A673 (cell line): ENCODE measurements at regions not wholly inside any gene's neighbourhood (a gene's known extent, or its start where the extent isn't known, plus 50 kb on each side); places are given as distances from the start of the nearest gene placed in this dataset.
"Not testable (repeated sequence)": the region's sequence is repeated elsewhere in the genome, so short reads cannot be mapped to it uniquely, and the experiment has no call there.

Experiments
- BruUV-seq: library from RNA; stranded (reverse); fragments of 400-500 nt; replicated peaks from 2 replicates; lab custom pipeline; 2021; lab: Mats Ljungman, UMichigan
- CTCF ChIA-PET: fragments of 300-600 bp; sonication (Branson Sonifier 250); formaldehyde crosslinking; loops from one replicate; lab custom pipeline; 2022; ENCODE audit warnings: antibody characterized with exemption; lab: Charles Lee
- POLR2A ChIA-PET: fragments of 300-600 bp; sonication (Branson Sonifier 250); formaldehyde crosslinking; loops from one replicate; lab custom pipeline; 2022; ENCODE audit warnings: antibody characterized with exemption; ENCODE audit not compliant: low non-redundant PET; lab: Charles Lee
- DNase-seq: peaks from one replicate; pipeline ENCODE4 v3.0.0-alpha.2; 2015; ENCODE audit warnings: low spot score
- H3K27ac ChIP-seq: fragments of 200-600 bp; sonication (generic); 2 replicates; pipeline ENCODE4 v1.5.1; 2016; ENCODE audit warnings: mixed run types, low read depth, mild to moderate bottlenecking, mixed read lengths, antibody characterized with exemption, low read length; ENCODE audit not compliant: poor library complexity, severe bottlenecking
- H3K27me3 ChIP-seq: fragments of 200-600 bp; sonication (generic); replicated peaks from 2 replicates; pipeline ENCODE4 v1.6.1; 2017; ENCODE audit warnings: mixed run types, low read depth, mild to moderate bottlenecking, mixed read lengths, antibody characterized with exemption, low read length; ENCODE audit not compliant: insufficient read depth, poor library complexity
- H3K36me3 ChIP-seq: fragments of 200-600 bp; sonication (generic); 2 replicates; pipeline ENCODE4 v1.6.1; 2016; ENCODE audit warnings: mixed run types, mild to moderate bottlenecking, mixed read lengths, antibody characterized with exemption, low read length; ENCODE audit not compliant: insufficient read depth, poor library complexity, severe bottlenecking
- H3K4me1 ChIP-seq: fragments of 200-600 bp; sonication (generic); 2 replicates; pipeline ENCODE4 v1.6.1; 2017; ENCODE audit warnings: mixed run types, mild to moderate bottlenecking, mixed read lengths, antibody characterized with exemption, low read length; ENCODE audit not compliant: insufficient read depth, poor library complexity, severe bottlenecking
- H3K4me3 ChIP-seq: fragments of 200-600 bp; sonication (generic); 2 replicates; pipeline ENCODE4 v1.5.1; 2016; ENCODE audit warnings: low read depth, mixed run types, mild to moderate bottlenecking, mixed read lengths, low read length; ENCODE audit not compliant: poor library complexity, severe bottlenecking
- H3K9me3 ChIP-seq: fragments of 200-600 bp; sonication (generic); 2 replicates; pipeline ENCODE4 v1.6.1; 2016; ENCODE audit warnings: mixed run types, low read depth, mild to moderate bottlenecking, mixed read lengths, antibody characterized with exemption, low read length; ENCODE audit not compliant: poor library complexity, severe bottlenecking
- EZH2 ChIP-seq: fragments of 200-600 bp; sonication (generic); IDR thresholded peaks from 2 replicates; pipeline ENCODE4 v1.6.1; 2017; ENCODE audit warnings: borderline replicate concordance, low read depth, mild to moderate bottlenecking, mixed read lengths, antibody characterized with exemption, low read length; ENCODE audit not compliant: poor library complexity, severe bottlenecking
- intact Hi-C: fragments of 100-400 bp; cut with micrococcal nuclease; formaldehyde crosslinking; loops from one replicate; pipeline ENCODE4 v1.10.0; 2022; ENCODE audit not compliant: unreplicated experiment
- TF ChIP-seq, protein P1 (sequence below): fragments of 300-800, 200-600 bp; sonication (generic); conservative IDR thresholded peaks from 2 replicates; pipeline ENCODE4 v1.5.1; 2017; ENCODE audit warnings: low read depth, mild to moderate bottlenecking, antibody characterized with exemption, low read length, moderate library complexity, mixed read lengths

DNA sequence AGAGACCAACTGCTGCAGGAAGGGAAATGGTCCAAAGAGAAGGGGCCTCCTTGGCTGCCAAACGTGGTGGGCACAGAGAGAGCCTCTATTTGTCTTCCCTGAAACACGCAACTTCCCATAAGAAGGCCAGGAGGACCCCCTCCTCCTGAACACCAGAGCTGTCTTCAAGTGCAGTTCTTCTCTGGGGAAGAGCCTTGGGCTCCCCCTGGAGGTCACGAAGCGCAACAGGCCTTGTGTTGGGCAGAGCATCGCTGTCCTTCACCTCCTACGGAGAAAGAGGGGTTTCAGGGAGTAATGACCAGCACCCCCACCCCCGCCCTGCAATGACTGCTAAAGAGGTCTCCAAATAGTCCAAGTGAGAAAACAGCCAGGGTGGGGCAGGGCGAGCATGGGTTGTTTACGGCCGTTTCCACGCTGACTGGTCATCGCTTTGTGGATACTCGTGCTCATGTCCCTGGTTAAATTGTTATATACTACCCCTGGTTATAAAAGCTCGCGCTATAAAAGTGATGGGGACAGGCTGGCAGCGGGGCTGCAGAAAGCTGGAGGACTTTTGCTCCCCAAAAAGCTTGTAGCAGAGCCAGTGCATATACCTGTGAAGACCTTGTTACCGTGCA is 397.5 kb upstream of the ATP10A start:
- ChIA-PET POLR2A (no interaction called here), CTCF (no interaction called here)
- H3K27ac ChIP-seq: no peak overlapping the region
- H3K4me1 ChIP-seq: no peaks in the 10 kb centered on the region
- intact Hi-C loops: no loop called here
- H3K4me3 ChIP-seq: no peak overlapping the region
- TF ChIP-seq, protein P1, sequence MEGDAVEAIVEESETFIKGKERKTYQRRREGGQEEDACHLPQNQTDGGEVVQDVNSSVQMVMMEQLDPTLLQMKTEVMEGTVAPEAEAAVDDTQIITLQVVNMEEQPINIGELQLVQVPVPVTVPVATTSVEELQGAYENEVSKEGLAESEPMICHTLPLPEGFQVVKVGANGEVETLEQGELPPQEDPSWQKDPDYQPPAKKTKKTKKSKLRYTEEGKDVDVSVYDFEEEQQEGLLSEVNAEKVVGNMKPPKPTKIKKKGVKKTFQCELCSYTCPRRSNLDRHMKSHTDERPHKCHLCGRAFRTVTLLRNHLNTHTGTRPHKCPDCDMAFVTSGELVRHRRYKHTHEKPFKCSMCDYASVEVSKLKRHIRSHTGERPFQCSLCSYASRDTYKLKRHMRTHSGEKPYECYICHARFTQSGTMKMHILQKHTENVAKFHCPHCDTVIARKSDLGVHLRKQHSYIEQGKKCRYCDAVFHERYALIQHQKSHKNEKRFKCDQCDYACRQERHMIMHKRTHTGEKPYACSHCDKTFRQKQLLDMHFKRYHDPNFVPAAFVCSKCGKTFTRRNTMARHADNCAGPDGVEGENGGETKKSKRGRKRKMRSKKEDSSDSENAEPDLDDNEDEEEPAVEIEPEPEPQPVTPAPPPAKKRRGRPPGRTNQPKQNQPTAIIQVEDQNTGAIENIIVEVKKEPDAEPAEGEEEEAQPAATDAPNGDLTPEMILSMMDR: peak; percentile 42; the same call in 1 of the 2 replicates
- no peak for TF ChIP-seq EZH2
- H3K36me3 ChIP-seq: no peaks in the 10 kb centered on the region
- peaks cover 31% of the 10 kb centered on the region for H3K9me3 ChIP-seq
- peak; percentile 9 for DNase-seq
- H3K27me3 ChIP-seq: no peaks in the 10 kb centered on the region
- no TSS peak for BruUV-seq

DNA sequence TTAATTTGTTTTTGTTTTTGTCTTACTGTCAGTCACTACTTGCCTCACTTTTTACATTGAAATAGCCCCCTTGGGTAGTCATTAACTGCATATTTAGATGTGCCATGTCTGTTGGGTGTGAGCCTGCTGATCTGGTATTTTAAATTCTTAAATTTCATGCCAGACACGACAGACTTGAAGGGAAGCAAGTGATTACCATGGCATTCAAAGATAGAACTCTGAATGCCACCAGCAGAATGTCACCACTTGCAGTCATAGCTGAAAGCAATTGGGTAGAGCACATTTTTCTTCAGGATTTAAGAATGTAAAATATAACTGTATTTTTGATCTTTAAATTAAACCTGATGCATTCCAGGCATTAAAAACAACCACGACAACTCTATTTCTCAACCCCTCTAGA is 396.5 kb upstream of the ATP10A start:
- Histone ChIP-seq H3K9me3 (peaks cover 36% of the 10 kb centered on the region), H3K27ac (no peak overlapping the region), H3K4me1 (no peaks in the 10 kb centered on the region), H3K36me3 (no peaks in the 10 kb centered on the region), H3K27me3 (no peaks in the 10 kb centered on the region), H3K4me3 (no peak overlapping the region)
- DNase-seq: no peak
- ChIA-PET POLR2A (no interaction called here), CTCF (no interaction called here)
- BruUV-seq: no TSS peak
- no peak for TF ChIP-seq EZH2
- TF ChIP-seq, protein P1: no peak
- intact Hi-C loops: no loop called here

DNA sequence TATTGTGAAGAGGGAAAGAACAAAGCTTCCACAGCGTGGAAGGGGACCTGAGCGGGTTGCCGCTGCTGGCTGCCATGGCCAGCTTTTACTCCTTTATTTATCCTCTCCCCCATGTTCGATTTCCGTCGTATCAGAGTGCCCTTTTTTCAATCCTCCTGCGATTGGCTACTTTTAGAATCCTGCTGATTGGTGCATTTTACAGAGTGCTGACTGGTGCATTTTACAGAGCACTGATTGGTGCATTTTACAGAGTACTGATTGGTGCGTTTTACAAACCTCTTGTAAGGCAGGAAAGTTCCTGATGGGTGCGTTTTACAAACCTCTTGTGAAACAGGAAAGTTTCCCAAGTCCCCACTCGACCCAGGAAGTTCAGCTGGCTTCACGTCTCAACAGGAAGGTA is 381.7 kb upstream of the ATP10A start:
- H3K27ac ChIP-seq, DNase-seq, H3K27me3 ChIP-seq, H3K4me1 ChIP-seq, intact Hi-C loops, H3K36me3 ChIP-seq, CTCF ChIA-PET, H3K4me3 ChIP-seq, BruUV-seq, POLR2A ChIA-PET: not testable (repeated sequence)
- peaks cover 37% of the 10 kb centered on the region for H3K9me3 ChIP-seq

DNA sequence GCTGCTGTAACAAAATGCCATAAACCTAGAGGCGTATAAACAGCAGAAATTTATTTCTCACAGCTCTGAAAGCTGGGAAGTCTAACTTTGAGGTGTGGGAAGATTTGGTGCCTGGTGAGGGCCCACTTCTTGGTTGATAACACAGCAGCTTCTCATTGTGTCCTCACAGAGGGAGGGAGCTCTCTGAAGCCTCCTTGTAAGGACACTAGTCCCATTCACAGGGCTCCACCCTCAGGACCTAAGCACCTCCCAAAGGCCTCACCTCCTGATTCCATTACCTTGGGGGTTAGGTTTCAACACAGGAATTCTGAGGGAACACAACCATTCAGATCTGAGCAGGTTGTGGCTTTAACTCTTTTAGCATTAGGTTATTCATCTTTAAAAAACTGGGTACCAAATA is 380.3 kb upstream of the ATP10A start:
- TF ChIP-seq, protein P1: no peak
- TF ChIP-seq EZH2: no peak
- intact Hi-C loops: no loop called here
- POLR2A ChIA-PET: no interaction called here
- Histone ChIP-seq H3K27ac (no peak overlapping the region), H3K36me3 (no peaks in the 10 kb centered on the region), H3K27me3 (no peaks in the 10 kb centered on the region), H3K4me3 (no peak overlapping the region), H3K9me3 (peaks cover 36% of the 10 kb centered on the region), H3K4me1 (no peaks in the 10 kb centered on the region)
- DNase-seq: no peak
- CTCF ChIA-PET: no interaction called here
- no TSS peak for BruUV-seq
